ENCODE measurements at regions not wholly inside any gene's neighbourhood (a gene's known extent, or its start where the extent isn't known, plus 50 kb on each side); places are given as distances from the start of the nearest gene placed in this dataset.
A peak's percentile ranks its signal among the peaks of the same experiment; 100 is the strongest.

DNA sequence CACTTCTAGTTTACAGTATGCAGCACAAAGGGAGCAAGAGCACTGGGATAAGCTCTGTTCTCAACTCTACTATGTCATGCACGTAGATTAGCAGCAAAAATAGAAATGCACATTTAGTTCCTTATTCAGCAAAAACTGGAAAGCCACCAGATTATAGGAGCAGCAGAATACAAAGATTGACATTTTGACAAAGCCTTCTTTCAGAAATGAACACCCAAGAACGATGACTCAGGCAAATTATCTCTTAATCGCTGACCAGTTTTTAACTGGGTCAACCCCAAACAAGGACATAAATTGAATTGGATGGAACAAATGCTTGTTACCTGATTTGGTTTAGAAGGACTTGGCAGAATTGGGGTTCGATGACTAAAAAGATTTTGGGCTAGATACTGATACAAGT is 775.3 kb upstream of the HS3ST1 start:
- Histone ChIP-seq H3K18ac (ENCODE audit: low read depth, low read length) (no peak overlapping the region), H4K8ac (ENCODE audit: low read depth in 2 of 2, low read length in 2 of 2) (no peak overlapping the region), H2BK120ac (ENCODE audit: low read depth, low read length) (no peak overlapping the region), H2BK5ac (ENCODE audit: low read depth, low read length, poor library complexity, severe bottlenecking) (no peak overlapping the region), H3K27me3 (ENCODE audit: control insufficient read depth, insufficient read depth, low read length) (no peaks in the 10 kb centered on the region), H3K4me3 (ENCODE audit: insufficient read depth, low read depth, low read length) (no peak overlapping the region), H3K9me1 (ENCODE audit: insufficient read depth, low read length) (no peaks in the 10 kb centered on the region), H4K91ac (ENCODE audit: insufficient read depth, low read depth, low read length) (no peak overlapping the region), H3K9ac (ENCODE audit: low read depth, low read length) (no peak overlapping the region), H3K9me3 (ENCODE audit: control insufficient read depth, insufficient read depth, low read length) (peaks cover 5% of the 10 kb centered on the region; the same call in 1 of the 2 replicates), H3K4me2 (ENCODE audit: low read depth, low read length) (no peak overlapping the region), H3K14ac (replicated peaks; ENCODE audit: low read depth, low read length) (no peak overlapping the region), H3K36me3 (ENCODE audit: control insufficient read depth, insufficient read depth, low read length) (no peaks in the 10 kb centered on the region), H3K4me1 (ENCODE audit: control insufficient read depth, insufficient read depth, low read length) (no peaks in the 10 kb centered on the region), H2AK5ac (ENCODE audit: low read depth, low read length) (no peak overlapping the region), H2BK15ac (ENCODE audit: low read depth, low read length) (no peak overlapping the region), H3K23ac (ENCODE audit: low read depth, low read length) (no peak overlapping the region), H3K4ac (ENCODE audit: low read depth, low read length) (no peak overlapping the region), H2AFZ (replicated peaks; ENCODE audit: low read length, poor library complexity) (no peak overlapping the region), H2BK20ac (ENCODE audit: low read depth, low read length) (no peak overlapping the region), H2AK9ac (replicated peaks; ENCODE audit: low read depth, low read length, poor library complexity) (no peak overlapping the region), H4K20me1 (ENCODE audit: insufficient read depth, low read length) (no peaks in the 10 kb centered on the region), H3K79me1 (ENCODE audit: low read depth in 1 of 2, low read length in 2 of 2) (no peaks in the 10 kb centered on the region), H3K56ac (ENCODE audit: extremely low read depth, insufficient read depth, low read length) (no peak overlapping the region), H3K27ac (ENCODE audit: insufficient read depth, low read length) (no peak overlapping the region), H4K5ac (ENCODE audit: low read depth, low read length) (no peak overlapping the region)
- POLR2A ChIA-PET (ENCODE audit: unreplicated experiment), result no interaction called here
- CTCF ChIA-PET, result no interaction called here
- intact Hi-C loops (cut with micrococcal nuclease) (no loop called here), dilution Hi-C loops (cut with HindIII; ENCODE audit: low sequenced_read_pairs, unreplicated experiment) (no loop called here), in situ Hi-C loops (cut with MboI; ENCODE audit: low sequenced_read_pairs) (no loop called here)
- no CpG with 5 or more reads among the region's 4 CpGs for WGBS, 2 experiments (ENCODE audit: extremely low coverage in 2 of 2, insufficient read length in 1 of 2)
- BruUV-seq (replicated peaks), result no TSS peak
- TF ChIP-seq, protein P1, sequence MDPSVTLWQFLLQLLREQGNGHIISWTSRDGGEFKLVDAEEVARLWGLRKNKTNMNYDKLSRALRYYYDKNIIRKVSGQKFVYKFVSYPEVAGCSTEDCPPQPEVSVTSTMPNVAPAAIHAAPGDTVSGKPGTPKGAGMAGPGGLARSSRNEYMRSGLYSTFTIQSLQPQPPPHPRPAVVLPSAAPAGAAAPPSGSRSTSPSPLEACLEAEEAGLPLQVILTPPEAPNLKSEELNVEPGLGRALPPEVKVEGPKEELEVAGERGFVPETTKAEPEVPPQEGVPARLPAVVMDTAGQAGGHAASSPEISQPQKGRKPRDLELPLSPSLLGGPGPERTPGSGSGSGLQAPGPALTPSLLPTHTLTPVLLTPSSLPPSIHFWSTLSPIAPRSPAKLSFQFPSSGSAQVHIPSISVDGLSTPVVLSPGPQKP (IDR thresholded peaks at IDR 0.05; ENCODE audit: borderline replicate concordance, low read depth, low read length), result no peak
- 0 out of 2 replicates have a peak, but pooled peaks have one; percentile 35 for TF ChIP-seq MAFK (IDR thresholded peaks at IDR 0.05; ENCODE audit: low read depth, low read length)
- no peak for TF ChIP-seq BHLHE40 (IDR thresholded peaks at IDR 0.05; ENCODE audit: low read depth, low read length)
- no peak for TF ChIP-seq POLR2A (IDR thresholded peaks at IDR 0.05; ENCODE audit: low read depth, low read length)
- no peak for TF ChIP-seq RAD21 (IDR thresholded peaks at IDR 0.05; ENCODE audit: low read length)
- TF ChIP-seq CEBPB (IDR thresholded peaks at IDR 0.05; ENCODE audit: low read depth, low read length), result no peak
- ATAC-seq (ENCODE audit: low read depth), result no peak
- no peak for DNase-seq
